ENCODE measurements at regions not wholly inside any gene's neighbourhood (a gene's known extent, or its start where the extent isn't known, plus 50 kb on each side); places are given as distances from the start of the nearest gene placed in this dataset.

DNA sequence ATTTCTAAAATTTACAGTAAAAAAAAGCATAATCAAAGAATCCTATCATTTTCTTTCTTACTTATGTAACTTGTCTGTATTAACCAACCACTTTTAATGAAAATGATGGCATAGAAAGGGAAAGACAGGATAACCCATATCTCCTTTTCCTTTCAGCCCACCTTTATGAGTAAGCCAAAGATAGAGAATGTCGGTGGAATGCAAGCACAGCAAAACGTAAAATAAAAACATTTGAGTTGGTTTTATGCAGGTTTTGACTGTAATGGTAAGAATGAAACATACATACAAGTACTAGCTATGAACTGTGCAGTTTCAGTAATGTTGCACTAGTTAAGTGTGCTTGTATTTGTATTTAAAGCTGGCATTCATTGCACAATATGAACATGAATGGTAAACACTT is 360.3 kb downstream of the FOXG1 start:
- TF ChIP-seq ZFP3 (CRISPR knock-in tag; IDR thresholded peaks at IDR 0.05), result no peak
- no peak for TF ChIP-seq ARNTL (CRISPR knock-in tag; IDR thresholded peaks at IDR 0.05; ENCODE audit: borderline replicate concordance, low read depth)
- no peak for TF ChIP-seq TSHZ2 (CRISPR knock-in tag; IDR thresholded peaks at IDR 0.05)
- no peak for TF ChIP-seq ESRRG (CRISPR knock-in tag; IDR thresholded peaks at IDR 0.05)
- no peak for TF ChIP-seq CSDC2 (CRISPR knock-in tag; IDR thresholded peaks at IDR 0.05)
- no peak for TF ChIP-seq ZNF70 (CRISPR knock-in tag; IDR thresholded peaks at IDR 0.05)
